ENCODE measurements at regions not wholly inside any gene's neighbourhood (a gene's known extent, or its start where the extent isn't known, plus 50 kb on each side); places are given as distances from the start of the nearest gene placed in this dataset.

DNA sequence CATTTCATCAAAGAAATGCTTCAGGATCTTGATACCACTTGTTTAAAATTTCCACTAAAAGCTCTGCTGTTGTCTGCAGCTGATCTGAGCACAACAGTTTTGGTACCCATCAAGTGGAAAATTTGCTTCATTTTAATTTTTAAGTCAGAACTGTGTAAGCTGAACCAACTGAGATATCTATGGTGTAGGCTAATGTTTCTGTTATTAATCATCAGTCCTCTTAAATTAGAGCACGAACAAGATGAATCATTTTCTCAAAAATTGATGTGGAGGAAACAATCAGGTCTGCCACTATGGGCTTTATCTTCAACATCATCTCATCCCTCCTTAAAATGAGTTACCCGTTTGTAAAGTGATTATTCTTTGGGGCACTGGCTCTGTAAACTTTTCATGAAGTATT is 221.5 kb upstream of the NBEA start:
- H3K27me3 Mint-ChIP-seq (ENCODE audit: low read depth), result no peaks in the 10 kb centered on the region
- no peaks in the 10 kb centered on the region for H3K4me1 Mint-ChIP-seq (ENCODE audit: low read depth)
- DNase-seq (ENCODE audit: low spot score), result no peak
- H3K9me3 Mint-ChIP-seq (ENCODE audit: low read depth), result no peaks in the 10 kb centered on the region
- H3K4me3 Mint-ChIP-seq (ENCODE audit: unreplicated experiment), result no peak overlapping the region
- no peak overlapping the region for H3K27ac Mint-ChIP-seq (ENCODE audit: unreplicated experiment)
- H3K36me3 Mint-ChIP-seq (ENCODE audit: low read depth), result no peaks in the 10 kb centered on the region
- TF ChIP-seq CTCF (IDR thresholded peaks at IDR 0.05), result no peak

DNA sequence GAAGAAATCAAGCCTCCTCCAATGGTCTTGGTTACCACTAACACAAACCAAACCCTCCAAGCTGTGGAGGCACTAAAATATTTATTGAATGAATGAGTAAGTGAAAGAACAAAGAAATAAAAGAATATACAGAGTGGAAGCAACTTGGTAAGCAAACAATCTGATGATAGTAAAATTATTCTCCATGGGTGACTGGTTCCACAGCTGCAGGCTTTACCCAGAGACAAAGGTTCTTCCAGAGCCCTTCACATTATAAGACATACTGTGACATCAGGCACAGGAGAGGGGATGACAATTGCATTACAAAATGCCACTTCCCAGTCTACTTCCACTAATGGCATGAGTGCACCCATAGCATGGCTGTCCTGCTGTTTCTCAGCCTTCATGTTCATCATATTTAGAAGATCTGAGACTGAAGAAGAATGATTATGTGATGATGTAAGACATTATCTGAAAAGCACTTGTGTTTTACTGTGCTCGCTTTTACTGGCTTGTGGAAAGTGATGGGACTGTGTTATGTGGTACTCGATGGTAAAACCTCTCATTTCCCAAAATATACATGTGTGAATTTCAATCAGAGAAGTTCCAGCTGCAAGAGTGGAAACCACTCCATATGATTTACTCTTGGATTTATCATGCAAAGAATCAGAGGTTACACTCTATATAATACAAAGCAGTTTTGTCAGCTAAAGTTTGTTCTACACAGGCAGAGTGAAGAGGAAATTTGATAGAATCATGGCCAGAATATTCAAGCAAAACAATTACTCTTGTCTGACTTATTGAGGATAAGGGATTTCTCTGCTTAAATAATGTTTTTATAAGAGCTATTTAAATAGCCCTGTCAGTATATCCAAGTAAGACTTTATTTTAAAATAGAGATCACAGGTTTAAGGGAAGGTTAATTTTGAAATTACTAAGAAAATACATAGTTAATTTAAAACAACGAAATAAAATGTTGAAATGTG is 220.2 kb upstream of the NBEA start:
- H3K9me3 Mint-ChIP-seq (ENCODE audit: low read depth), result no peaks in the 10 kb centered on the region
- H3K4me3 Mint-ChIP-seq (ENCODE audit: unreplicated experiment), result no peak overlapping the region
- no peaks in the 10 kb centered on the region for H3K27me3 Mint-ChIP-seq (ENCODE audit: low read depth)
- H3K4me1 Mint-ChIP-seq (ENCODE audit: low read depth), result no peaks in the 10 kb centered on the region
- H3K36me3 Mint-ChIP-seq (ENCODE audit: low read depth), result no peaks in the 10 kb centered on the region
- DNase-seq (ENCODE audit: low spot score), result no peak
- no peak overlapping the region for H3K27ac Mint-ChIP-seq (ENCODE audit: unreplicated experiment)
- no peak for TF ChIP-seq CTCF (IDR thresholded peaks at IDR 0.05)

GRCh38 chr13:34722922-34723321 is 219.1 kb upstream of the NBEA start:
- Mint-ChIP-seq H3K27ac (ENCODE audit: unreplicated experiment) (no peak overlapping the region), H3K9me3 (ENCODE audit: low read depth) (no peaks in the 10 kb centered on the region), H3K36me3 (ENCODE audit: low read depth) (no peaks in the 10 kb centered on the region), H3K4me1 (ENCODE audit: low read depth) (no peaks in the 10 kb centered on the region), H3K27me3 (ENCODE audit: low read depth) (peaks cover 1% of the 10 kb centered on the region), H3K4me3 (ENCODE audit: unreplicated experiment) (no peak overlapping the region)
- no peak for DNase-seq (ENCODE audit: low spot score)
- no peak for TF ChIP-seq CTCF (IDR thresholded peaks at IDR 0.05)

DNA sequence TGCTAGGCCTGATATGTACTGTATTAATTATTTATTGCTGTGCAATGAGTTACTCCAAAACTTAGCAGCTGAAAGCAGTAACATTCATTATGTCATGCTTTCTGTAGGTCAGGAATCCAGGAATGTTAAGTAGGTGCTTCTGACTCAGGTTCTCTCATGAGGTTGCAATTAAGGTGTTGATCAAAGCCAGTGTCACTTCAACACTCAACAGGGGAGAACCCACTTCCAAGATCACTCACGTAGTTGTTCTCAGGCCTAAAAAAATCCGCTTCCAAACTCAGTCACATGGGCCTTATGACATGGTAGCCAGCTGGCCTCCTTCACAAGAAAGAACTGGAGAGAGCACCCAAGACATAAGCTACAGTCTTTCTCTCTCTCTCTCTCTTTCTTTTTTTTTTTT is 211.1 kb upstream of the NBEA start:
- H3K4me1 Mint-ChIP-seq (ENCODE audit: low read depth), result no peaks in the 10 kb centered on the region
- no peak overlapping the region for H3K27ac Mint-ChIP-seq (ENCODE audit: unreplicated experiment)
- no peaks in the 10 kb centered on the region for H3K9me3 Mint-ChIP-seq (ENCODE audit: low read depth)
- peaks cover 1% of the 10 kb centered on the region for H3K27me3 Mint-ChIP-seq (ENCODE audit: low read depth)
- H3K36me3 Mint-ChIP-seq (ENCODE audit: low read depth), result no peaks in the 10 kb centered on the region
- no peak overlapping the region for H3K4me3 Mint-ChIP-seq (ENCODE audit: unreplicated experiment)
- TF ChIP-seq CTCF (IDR thresholded peaks at IDR 0.05), result no peak
- DNase-seq (ENCODE audit: low spot score), result no peak

GRCh38 chr13:34731486-34731885 is 210.6 kb upstream of the NBEA start:
- Mint-ChIP-seq H3K4me1 (ENCODE audit: low read depth) (no peaks in the 10 kb centered on the region), H3K4me3 (ENCODE audit: unreplicated experiment) (no peak overlapping the region), H3K9me3 (ENCODE audit: low read depth) (no peaks in the 10 kb centered on the region), H3K36me3 (ENCODE audit: low read depth) (no peaks in the 10 kb centered on the region), H3K27me3 (ENCODE audit: low read depth) (peaks cover 1% of the 10 kb centered on the region), H3K27ac (ENCODE audit: unreplicated experiment) (no peak overlapping the region)
- no peak for TF ChIP-seq CTCF (IDR thresholded peaks at IDR 0.05)
- no peak for DNase-seq (ENCODE audit: low spot score)
